Activated CD4-positive, alpha-beta T cell treated with anti-CD3 and anti-CD28 coated beads, Interleukin-2, amount 10 ng/mL, durations not matched to agents 7 days and 5 days (primary cell): ENCODE measurements at regions not wholly inside any gene's neighbourhood (a gene's known extent, or its start where the extent isn't known, plus 50 kb on each side); places are given as distances from the start of the nearest gene placed in this dataset.

Source experiments
- CTCF ChIA-PET: fragments of 350-600 bp; sonication (Branson Sonifier 250); formaldehyde crosslinking; loops from one replicate; lab custom pipeline; 2021; ENCODE audit warnings: antibody characterized with exemption; lab: Charles Lee
- POLR2A ChIA-PET: fragments of 350-600 bp; sonication (Branson Sonifier 250); formaldehyde crosslinking; loops from one replicate; lab custom pipeline; 2021; ENCODE audit warnings: antibody characterized with exemption; lab: Charles Lee
- DNase-seq: peaks from one replicate; pipeline ENCODE4 v3.0.0-alpha.2; 2020
- H3K27ac Mint-ChIP-seq: one replicate; pipeline ENCODE4 v1.8.0; 2021; ENCODE audit warnings: mild to moderate bottlenecking, moderate library complexity, mixed read lengths
- H3K27me3 Mint-ChIP-seq: one replicate; pipeline ENCODE4 v1.8.0; 2021; ENCODE audit warnings: mixed read lengths
- H3K36me3 Mint-ChIP-seq: one replicate; pipeline ENCODE4 v1.8.0; 2021; ENCODE audit warnings: low read depth, mixed read lengths
- H3K4me1 Mint-ChIP-seq: one replicate; pipeline ENCODE4 v1.8.0; 2021; ENCODE audit warnings: mixed read lengths
- H3K4me3 Mint-ChIP-seq: one replicate; pipeline ENCODE4 v1.8.0; 2021; ENCODE audit warnings: mild to moderate bottlenecking, moderate library complexity, mixed read lengths
- H3K9me3 Mint-ChIP-seq: one replicate; pipeline ENCODE4 v1.8.0; 2021; ENCODE audit warnings: mixed read lengths

GRCh38 chr17:77740481-77740880, 218.0 kb upstream of the TNRC6C start:
- Mint-ChIP-seq H3K27ac (no peak overlapping the region), H3K9me3 (peaks cover 5% of the 10 kb centered on the region), H3K27me3 (peaks cover 6% of the 10 kb centered on the region), H3K4me1 (no peaks in the 10 kb centered on the region), H3K4me3 (no peak overlapping the region), H3K36me3 (no peaks in the 10 kb centered on the region)
- ChIA-PET POLR2A (no interaction called here), CTCF (interaction anchor here (0.9 kb wide), 1 partner anchor 62 kb away, joined by 3 read pairs; no protein-coding TSS in a partner anchor)
- no peak for DNase-seq

GRCh38 chr17:77741109-77741508, 217.4 kb upstream of the TNRC6C start:
- peak; percentile 25 for DNase-seq
- no peaks in the 10 kb centered on the region for H3K36me3 Mint-ChIP-seq
- peaks cover 5% of the 10 kb centered on the region for H3K9me3 Mint-ChIP-seq
- CTCF ChIA-PET: interaction anchor here (0.9 kb wide), 1 partner anchor 63 kb away, joined by 3 read pairs; no protein-coding TSS in a partner anchor
- no peak overlapping the region for H3K4me3 Mint-ChIP-seq
- POLR2A ChIA-PET: no interaction called here
- H3K4me1 Mint-ChIP-seq: no peaks in the 10 kb centered on the region
- H3K27me3 Mint-ChIP-seq: peaks cover 6% of the 10 kb centered on the region
- no peak overlapping the region for H3K27ac Mint-ChIP-seq

- Mint-ChIP-seq H3K9me3 (peaks cover 5% of the 10 kb centered on the region), H3K36me3 (no peaks in the 10 kb centered on the region), H3K4me1 (no peaks in the 10 kb centered on the region), H3K27me3 (peaks cover 6% of the 10 kb centered on the region), H3K4me3 (no peak overlapping the region), H3K27ac (no peak overlapping the region)
- ChIA-PET CTCF (no interaction called here), POLR2A (no interaction called here)
- DNase-seq: no peak
Observed at GRCh38 chr17:77742579-77742978, 215.9 kb upstream of the TNRC6C start.

- peaks cover 5% of the 10 kb centered on the region for H3K9me3 Mint-ChIP-seq
- H3K27me3 Mint-ChIP-seq: no peaks in the 10 kb centered on the region
- POLR2A ChIA-PET: no interaction called here
- CTCF ChIA-PET: no interaction called here
- no peak overlapping the region for H3K27ac Mint-ChIP-seq
- H3K36me3 Mint-ChIP-seq: no peaks in the 10 kb centered on the region
- no peak overlapping the region for H3K4me3 Mint-ChIP-seq
- DNase-seq: no peak
- H3K4me1 Mint-ChIP-seq: no peaks in the 10 kb centered on the region
Observed at GRCh38 chr17:77744066-77744988, 214.2 kb upstream of the TNRC6C start.

GRCh38 chr17:77745702-77746101, 212.8 kb upstream of the TNRC6C start:
- Mint-ChIP-seq H3K36me3 (no peaks in the 10 kb centered on the region), H3K27me3 (no peaks in the 10 kb centered on the region), H3K4me3 (no peak overlapping the region), H3K27ac (no peak overlapping the region), H3K9me3 (peaks cover 5% of the 10 kb centered on the region), H3K4me1 (no peaks in the 10 kb centered on the region)
- ChIA-PET POLR2A (no interaction called here), CTCF (no interaction called here)
- DNase-seq: no peak

GRCh38 chr17:77746393-77746792, 212.1 kb upstream of the TNRC6C start:
- Mint-ChIP-seq H3K36me3 (no peaks in the 10 kb centered on the region), H3K9me3 (peaks cover 5% of the 10 kb centered on the region), H3K27ac (no peak overlapping the region), H3K4me3 (no peak overlapping the region), H3K4me1 (no peaks in the 10 kb centered on the region), H3K27me3 (peaks cover 2% of the 10 kb centered on the region)
- no peak for DNase-seq
- ChIA-PET POLR2A (interaction anchor here (0.7 kb wide), 1 partner anchor 12 kb away, joined by 4 read pairs; no protein-coding TSS in a partner anchor), CTCF (no interaction called here)

- CTCF ChIA-PET: no interaction called here
- Mint-ChIP-seq H3K27me3 (peaks cover 2% of the 10 kb centered on the region), H3K9me3 (peaks cover 5% of the 10 kb centered on the region), H3K36me3 (no peaks in the 10 kb centered on the region), H3K27ac (no peak overlapping the region), H3K4me1 (no peaks in the 10 kb centered on the region), H3K4me3 (no peak overlapping the region)
- DNase-seq: no peak
- POLR2A ChIA-PET: no interaction called here
Observed at GRCh38 chr17:77746896-77747554, 211.5 kb upstream of the TNRC6C start.

- Mint-ChIP-seq H3K27me3 (peaks cover 2% of the 10 kb centered on the region), H3K4me1 (no peaks in the 10 kb centered on the region), H3K36me3 (no peaks in the 10 kb centered on the region), H3K27ac (no peak overlapping the region), H3K4me3 (no peak overlapping the region), H3K9me3 (peaks cover 5% of the 10 kb centered on the region)
- ChIA-PET CTCF (interaction anchor here (1.1 kb wide), 1 partner anchor 9 kb away, joined by 4 read pairs; no protein-coding TSS in a partner anchor), POLR2A (no interaction called here)
- DNase-seq: no peak
Observed at GRCh38 chr17:77748436-77748835, 210.1 kb upstream of the TNRC6C start.

- ChIA-PET CTCF (interaction anchor here (1.1 to 1.4 kb wide), 2 partner anchors 10 to 265 kb away, joined by 4 read pairs; no protein-coding TSS in a partner anchor), POLR2A (no interaction called here)
- no peak for DNase-seq
- H3K36me3 Mint-ChIP-seq: no peaks in the 10 kb centered on the region
- H3K9me3 Mint-ChIP-seq: peaks cover 6% of the 10 kb centered on the region
- H3K4me3 Mint-ChIP-seq: no peak overlapping the region
- H3K4me1 Mint-ChIP-seq: no peaks in the 10 kb centered on the region
- no peak overlapping the region for H3K27ac Mint-ChIP-seq
- peaks cover 2% of the 10 kb centered on the region for H3K27me3 Mint-ChIP-seq
Observed at GRCh38 chr17:77749321-77749751, 209.2 kb upstream of the TNRC6C start.

GRCh38 chr17:77749989-77750388, 208.5 kb upstream of the TNRC6C start:
- no peak for DNase-seq
- no peak overlapping the region for H3K27ac Mint-ChIP-seq
- ChIA-PET POLR2A (no interaction called here), CTCF (interaction anchor here (1.4 kb wide), 1 partner anchor 264 kb away, joined by 4 read pairs; no protein-coding TSS in a partner anchor)
- H3K9me3 Mint-ChIP-seq: peaks cover 9% of the 10 kb centered on the region
- H3K4me1 Mint-ChIP-seq: no peaks in the 10 kb centered on the region
- H3K36me3 Mint-ChIP-seq: no peaks in the 10 kb centered on the region
- peaks cover 2% of the 10 kb centered on the region for H3K27me3 Mint-ChIP-seq
- no peak overlapping the region for H3K4me3 Mint-ChIP-seq

GRCh38 chr17:77750427-77751043, 208.0 kb upstream of the TNRC6C start:
- no peaks in the 10 kb centered on the region for H3K4me1 Mint-ChIP-seq
- H3K4me3 Mint-ChIP-seq: no peak overlapping the region
- peaks cover 2% of the 10 kb centered on the region for H3K27me3 Mint-ChIP-seq
- ChIA-PET CTCF (interaction anchor here (1.4 kb wide), 1 partner anchor 263 kb away, joined by 4 read pairs; no protein-coding TSS in a partner anchor), POLR2A (no interaction called here)
- DNase-seq: no peak
- peaks cover 11% of the 10 kb centered on the region for H3K9me3 Mint-ChIP-seq
- no peak overlapping the region for H3K27ac Mint-ChIP-seq
- H3K36me3 Mint-ChIP-seq: no peaks in the 10 kb centered on the region

- H3K27ac Mint-ChIP-seq: no peak overlapping the region
Observed at GRCh38 chr17:77753246-77753645, 205.3 kb upstream of the TNRC6C start.

More at GRCh38 chr17:77753246-77753645, 205.3 kb upstream of the TNRC6C start:
- no peak for DNase-seq
- H3K4me3 Mint-ChIP-seq: no peak overlapping the region
- H3K4me1 Mint-ChIP-seq: no peaks in the 10 kb centered on the region
- ChIA-PET POLR2A (no interaction called here), CTCF (no interaction called here)
- no peaks in the 10 kb centered on the region for H3K36me3 Mint-ChIP-seq
- H3K9me3 Mint-ChIP-seq: peaks cover 11% of the 10 kb centered on the region
- H3K27me3 Mint-ChIP-seq: peaks cover 2% of the 10 kb centered on the region
